Astrocyte (in vitro differentiated cells and primary cell): ENCODE measurements at regions not wholly inside any gene's neighbourhood (a gene's known extent, or its start where the extent isn't known, plus 50 kb on each side); places are given as distances from the start of the nearest gene placed in this dataset.

Experiments
- DNase-seq: peaks from one replicate; pipeline ENCODE4 v3.0.0-alpha.2; 2010; ENCODE audit warnings: low read depth
- FAIRE-seq: peaks from 2 replicates; lab custom pipeline; 2011; peaks lifted over from hg19 to GRCh38; lab: Jason Lieb, UNC
- H2AFZ ChIP-seq: 2 replicates; pipeline ENCODE4 v1.6.0; 2012; ENCODE audit warnings: low read depth, low read length, inconsistent platforms
- H3K27ac ChIP-seq: 2 replicates; pipeline ENCODE4 v1.5.1; 2011; ENCODE audit warnings: low read depth, low read length, inconsistent platforms
- H3K27me3 ChIP-seq: 2 replicates; pipeline ENCODE4 v1.6.0; 2011; ENCODE audit warnings: low read length, inconsistent platforms; ENCODE audit not compliant: insufficient read depth
- H3K36me3 ChIP-seq: 2 replicates; pipeline ENCODE4 v1.5.1; 2011; ENCODE audit warnings: low read length, inconsistent platforms; ENCODE audit not compliant: insufficient read depth
- H3K4me1 ChIP-seq: 2 replicates; pipeline ENCODE4 v1.5.1; 2011; ENCODE audit warnings: low read length, inconsistent platforms; ENCODE audit not compliant: insufficient read depth
- H3K4me2 ChIP-seq: 2 replicates; pipeline ENCODE4 v1.6.0; 2012; ENCODE audit warnings: low read length, inconsistent platforms
- H3K4me3 ChIP-seq: 2 replicates; pipeline ENCODE4 v1.5.1; 2011; ENCODE audit warnings: low read depth, mild to moderate bottlenecking, low read length, inconsistent platforms; ENCODE audit not compliant: insufficient read depth
- H3K79me2 ChIP-seq: 2 replicates; pipeline ENCODE4 v1.6.0; 2012; ENCODE audit warnings: mild to moderate bottlenecking, low read length, inconsistent platforms; ENCODE audit not compliant: insufficient read depth
- H3K9ac ChIP-seq: 2 replicates; pipeline ENCODE4 v1.6.0; 2012; ENCODE audit warnings: mild to moderate bottlenecking, low read length, inconsistent platforms
- H3K9me3 ChIP-seq: 2 replicates; pipeline ENCODE4 v1.5.1; 2012; ENCODE audit warnings: low read depth, mild to moderate bottlenecking, low read length, inconsistent platforms; ENCODE audit not compliant: insufficient read depth
- H4K20me1 ChIP-seq: 2 replicates; pipeline ENCODE4 v1.6.0; 2012; ENCODE audit warnings: low read length, inconsistent platforms; ENCODE audit not compliant: insufficient read depth
- H3K27ac Mint-ChIP-seq: one replicate; pipeline ENCODE4 v1.8.0; 2021; ENCODE audit warnings: mild to moderate bottlenecking, mixed read lengths; ENCODE audit not compliant: unreplicated experiment
- H3K27me3 Mint-ChIP-seq: one replicate; pipeline ENCODE4 v1.8.0; 2021; ENCODE audit warnings: low read depth, mixed read lengths; ENCODE audit not compliant: unreplicated experiment
- H3K36me3 Mint-ChIP-seq: one replicate; pipeline ENCODE4 v1.8.0; 2021; ENCODE audit warnings: low read depth, mixed read lengths; ENCODE audit not compliant: unreplicated experiment
- H3K4me1 Mint-ChIP-seq: one replicate; pipeline ENCODE4 v1.8.0; 2021; ENCODE audit warnings: low read depth, mixed read lengths; ENCODE audit not compliant: unreplicated experiment
- H3K4me3 Mint-ChIP-seq: one replicate; pipeline ENCODE4 v1.8.0; 2021; ENCODE audit warnings: mild to moderate bottlenecking, moderate library complexity, mixed read lengths; ENCODE audit not compliant: unreplicated experiment
- H3K9me3 Mint-ChIP-seq: one replicate; pipeline ENCODE4 v1.8.0; 2021; ENCODE audit warnings: mild to moderate bottlenecking, mixed read lengths; ENCODE audit not compliant: unreplicated experiment
- EZH2 ChIP-seq: IDR thresholded peaks from 2 replicates; pipeline ENCODE4 v1.6.1; 2012; ENCODE audit warnings: mild to moderate bottlenecking, low read length, inconsistent platforms; ENCODE audit not compliant: insufficient read depth
- TF ChIP-seq, protein P1 (sequence below): IDR thresholded peaks from 2 replicates; pipeline ENCODE4 v1.5.1; 2011; ENCODE audit warnings: low read depth, mild to moderate bottlenecking, inconsistent platforms, low read length, moderate library complexity; ENCODE audit not compliant: insufficient read depth

DNA sequence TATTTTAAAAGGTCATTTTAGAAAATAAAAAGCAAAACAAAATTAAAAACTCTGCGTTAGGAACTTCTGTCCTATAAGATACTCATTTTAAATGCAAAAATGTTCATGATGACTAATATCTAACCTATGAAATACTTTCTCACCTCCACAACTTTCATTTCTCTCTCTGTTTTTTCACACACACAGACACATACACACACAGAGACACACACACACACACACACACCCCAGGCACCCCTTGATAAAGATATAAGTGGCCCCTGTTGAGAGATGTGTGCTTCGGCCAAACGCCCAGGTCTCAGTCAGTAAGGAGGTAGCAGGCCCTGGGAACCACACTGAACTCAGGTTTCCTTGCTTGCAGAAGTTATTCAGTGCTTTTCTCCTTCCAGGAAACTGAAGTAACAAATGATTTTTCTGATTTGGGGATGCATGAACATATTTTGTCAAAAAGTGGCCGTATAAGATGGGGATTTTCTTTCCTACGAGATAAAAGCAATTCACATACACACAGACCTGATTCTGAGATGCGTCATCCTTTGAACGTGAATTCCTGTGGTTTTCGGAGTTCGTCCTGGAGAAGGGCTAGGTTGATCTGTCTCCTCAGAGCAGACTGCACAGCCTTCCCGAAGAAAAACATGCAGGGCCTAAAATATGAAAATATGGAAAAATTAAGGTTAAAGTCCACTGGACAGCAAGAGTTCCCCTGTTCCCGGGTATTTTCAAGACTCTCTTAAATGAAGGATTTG, 306.8 kb upstream of the FOXQ1 start:
- Histone ChIP-seq H3K9me3 (no peaks in the 10 kb centered on the region), H4K20me1 (no peaks in the 10 kb centered on the region), H3K36me3 (no peaks in the 10 kb centered on the region), H3K27me3 (peaks cover 5% of the 10 kb centered on the region), H3K27ac (no peak overlapping the region), H3K79me2 (no peaks in the 10 kb centered on the region), H3K9ac (no peak overlapping the region), H2AFZ (no peak overlapping the region), H3K4me2 (no peak overlapping the region), H3K4me3 (no peak overlapping the region), H3K4me1 (peaks cover 3% of the 10 kb centered on the region)
- Mint-ChIP-seq H3K4me1 (peaks cover 7% of the 10 kb centered on the region), H3K27ac (peak overlapping the region; percentile 12), H3K4me3 (no peak overlapping the region), H3K27me3 (peaks cover 31% of the 10 kb centered on the region), H3K36me3 (no peaks in the 10 kb centered on the region), H3K9me3 (no peaks in the 10 kb centered on the region)
- DNase-seq (no peak), FAIRE-seq (no peak)
- TF ChIP-seq EZH2, result no peak
- TF ChIP-seq, protein P1, sequence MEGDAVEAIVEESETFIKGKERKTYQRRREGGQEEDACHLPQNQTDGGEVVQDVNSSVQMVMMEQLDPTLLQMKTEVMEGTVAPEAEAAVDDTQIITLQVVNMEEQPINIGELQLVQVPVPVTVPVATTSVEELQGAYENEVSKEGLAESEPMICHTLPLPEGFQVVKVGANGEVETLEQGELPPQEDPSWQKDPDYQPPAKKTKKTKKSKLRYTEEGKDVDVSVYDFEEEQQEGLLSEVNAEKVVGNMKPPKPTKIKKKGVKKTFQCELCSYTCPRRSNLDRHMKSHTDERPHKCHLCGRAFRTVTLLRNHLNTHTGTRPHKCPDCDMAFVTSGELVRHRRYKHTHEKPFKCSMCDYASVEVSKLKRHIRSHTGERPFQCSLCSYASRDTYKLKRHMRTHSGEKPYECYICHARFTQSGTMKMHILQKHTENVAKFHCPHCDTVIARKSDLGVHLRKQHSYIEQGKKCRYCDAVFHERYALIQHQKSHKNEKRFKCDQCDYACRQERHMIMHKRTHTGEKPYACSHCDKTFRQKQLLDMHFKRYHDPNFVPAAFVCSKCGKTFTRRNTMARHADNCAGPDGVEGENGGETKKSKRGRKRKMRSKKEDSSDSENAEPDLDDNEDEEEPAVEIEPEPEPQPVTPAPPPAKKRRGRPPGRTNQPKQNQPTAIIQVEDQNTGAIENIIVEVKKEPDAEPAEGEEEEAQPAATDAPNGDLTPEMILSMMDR, result no peak

DNA sequence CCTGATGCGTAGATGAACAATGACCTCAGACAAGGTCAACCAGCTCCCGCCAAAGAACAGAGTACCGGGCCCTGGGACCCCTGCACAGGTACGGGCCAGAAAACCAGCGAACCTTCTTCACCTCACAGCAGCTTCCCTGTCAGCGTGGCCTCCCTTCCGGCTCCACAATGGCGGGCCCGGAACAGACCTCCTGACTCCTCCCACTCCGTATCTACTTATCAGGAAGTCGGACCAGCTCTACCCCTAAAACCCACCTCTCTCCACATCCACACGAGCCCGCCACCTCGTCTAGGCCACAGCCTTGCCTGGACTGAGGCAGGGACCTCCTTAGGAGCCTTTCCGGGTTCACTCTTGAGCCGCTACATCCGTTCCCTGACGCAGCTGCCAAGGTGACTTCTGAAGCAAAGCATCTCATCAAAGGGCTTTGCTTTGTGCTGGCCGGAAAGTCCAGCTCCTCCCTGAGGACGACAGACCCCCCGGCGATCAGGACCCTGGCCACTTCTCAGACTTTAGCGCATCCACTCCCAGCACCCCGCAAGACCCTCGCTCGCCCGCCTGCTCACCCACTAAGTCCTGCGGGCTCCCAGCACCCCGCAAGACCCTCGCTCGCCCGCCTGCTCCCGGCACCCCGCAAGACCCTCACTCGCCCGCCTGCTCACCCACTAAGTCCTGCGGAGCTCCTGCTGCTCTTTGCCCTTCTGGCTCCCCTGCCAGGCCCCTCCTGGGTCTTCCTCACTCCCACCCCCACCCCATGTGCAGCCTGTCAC, 308.3 kb upstream of the FOXQ1 start:
- FAIRE-seq (no peak), DNase-seq (no peak)
- Mint-ChIP-seq H3K27ac (no peak overlapping the region), H3K4me1 (peaks cover 7% of the 10 kb centered on the region), H3K4me3 (no peak overlapping the region), H3K36me3 (no peaks in the 10 kb centered on the region), H3K27me3 (peaks cover 34% of the 10 kb centered on the region), H3K9me3 (no peaks in the 10 kb centered on the region)
- Histone ChIP-seq H3K9me3 (no peaks in the 10 kb centered on the region), H3K4me2 (no peak overlapping the region), H3K9ac (no peak overlapping the region), H3K4me1 (peaks cover 3% of the 10 kb centered on the region), H3K4me3 (no peak overlapping the region), H3K79me2 (no peaks in the 10 kb centered on the region), H3K27ac (no peak overlapping the region), H4K20me1 (no peaks in the 10 kb centered on the region), H2AFZ (no peak overlapping the region), H3K27me3 (peaks cover 8% of the 10 kb centered on the region), H3K36me3 (no peaks in the 10 kb centered on the region)
- TF ChIP-seq, protein P1, result no peak
- TF ChIP-seq EZH2, result no peak
